ENCODE measurements at regions not wholly inside any gene's neighbourhood (a gene's known extent, or its start where the extent isn't known, plus 50 kb on each side); places are given as distances from the start of the nearest gene placed in this dataset.

GRCh38 chr12:107491856-107492255, 193.7 kb upstream of the PWP1 start:
- H3K9me3 ChIP-seq, result no peaks in the 10 kb centered on the region
- WGBS, result 79% methylated on average over 9 of the region's 9 CpGs
- no peak for TF ChIP-seq POLR2AphosphoS5 (IDR thresholded peaks at IDR 0.05)
- no peak for TF ChIP-seq POLR2A (IDR thresholded peaks at IDR 0.05)
- peaks cover 4% of the 10 kb centered on the region for H3K4me1 ChIP-seq
- no peaks in the 10 kb centered on the region for H3K36me3 ChIP-seq
- H3K4me3 ChIP-seq, result no peak overlapping the region
- no peaks in the 10 kb centered on the region for H3K27me3 ChIP-seq
- DNase-seq (ENCODE audit: low spot score in 2 of 2), result no peak
- H3K27ac ChIP-seq, result no peak overlapping the region

GRCh38 chr12:107492393-107493134, 193.0 kb upstream of the PWP1 start:
- no peak for TF ChIP-seq EP300 (IDR thresholded peaks at IDR 0.05)
- TF ChIP-seq POLR2A (IDR thresholded peaks at IDR 0.05), result no peak
- TF ChIP-seq POLR2AphosphoS5 (IDR thresholded peaks at IDR 0.05), result no peak
- no peak for TF ChIP-seq CTCF (IDR thresholded peaks at IDR 0.05)
- Histone ChIP-seq H3K4me1 (peaks cover 4% of the 10 kb centered on the region), H3K27me3 (no peaks in the 10 kb centered on the region), H3K4me3 (no peak overlapping the region), H3K36me3 (no peaks in the 10 kb centered on the region), H3K9me3 (no peaks in the 10 kb centered on the region), H3K27ac (no peak overlapping the region)
- 71% methylated on average over 6 of the region's 6 CpGs for WGBS
- no peak for DNase-seq (ENCODE audit: low spot score in 2 of 2)

GRCh38 chr12:107493135-107493494, 192.5 kb upstream of the PWP1 start:
- H3K9me3 ChIP-seq, result no peaks in the 10 kb centered on the region
- H3K4me3 ChIP-seq, result no peak overlapping the region
- H3K4me1 ChIP-seq, result peaks cover 4% of the 10 kb centered on the region
- DNase-seq (ENCODE audit: low spot score in 2 of 2), result no peak
- no peaks in the 10 kb centered on the region for H3K36me3 ChIP-seq
- WGBS, result 100% methylated on average over 2 of the region's 4 CpGs
- H3K27me3 ChIP-seq, result no peaks in the 10 kb centered on the region
- H3K27ac ChIP-seq, result no peak overlapping the region
- TF ChIP-seq POLR2AphosphoS5 (IDR thresholded peaks at IDR 0.05), result no peak
- TF ChIP-seq CTCF (IDR thresholded peaks at IDR 0.05), result no peak

- Histone ChIP-seq H3K4me1 (peaks cover 4% of the 10 kb centered on the region), H3K27me3 (no peaks in the 10 kb centered on the region), H3K9me3 (no peaks in the 10 kb centered on the region), H3K27ac (no peak overlapping the region), H3K36me3 (no peaks in the 10 kb centered on the region), H3K4me3 (no peak overlapping the region)
- DNase-seq (ENCODE audit: low spot score in 2 of 2), result no peak
- 47% methylated on average over 2 of the region's 2 CpGs for WGBS
- TF ChIP-seq POLR2A (IDR thresholded peaks at IDR 0.05), result no peak
- TF ChIP-seq POLR2AphosphoS5 (IDR thresholded peaks at IDR 0.05), result no peak
- TF ChIP-seq CTCF (IDR thresholded peaks at IDR 0.05), result no peak
- TF ChIP-seq EP300 (IDR thresholded peaks at IDR 0.05), result no peak
Observed at GRCh38 chr12:107493666-107494065, 191.9 kb upstream of the PWP1 start.

- TF ChIP-seq POLR2A (IDR thresholded peaks at IDR 0.05), result no peak
- no peak for TF ChIP-seq CTCF (IDR thresholded peaks at IDR 0.05)
- no peak overlapping the region for H3K27ac ChIP-seq
- DNase-seq (ENCODE audit: low spot score in 2 of 2), result no peak
Observed at GRCh38 chr12:107494331-107494730, 191.3 kb upstream of the PWP1 start.

GRCh38 chr12:107495604-107496003, 190.0 kb upstream of the PWP1 start:
- H3K9me3 ChIP-seq, result no peaks in the 10 kb centered on the region
- peaks cover 4% of the 10 kb centered on the region for H3K4me1 ChIP-seq
- H3K4me3 ChIP-seq, result no peak overlapping the region
- TF ChIP-seq POLR2AphosphoS5 (IDR thresholded peaks at IDR 0.05), result no peak
- no peak for TF ChIP-seq EP300 (IDR thresholded peaks at IDR 0.05)
- no peak for TF ChIP-seq CTCF (IDR thresholded peaks at IDR 0.05)
- no peak for TF ChIP-seq POLR2A (IDR thresholded peaks at IDR 0.05)
- DNase-seq (ENCODE audit: low spot score in 2 of 2), result no peak
- 90% methylated on average over 2 of the region's 2 CpGs for WGBS
- H3K27ac ChIP-seq, result no peak overlapping the region
- no peaks in the 10 kb centered on the region for H3K36me3 ChIP-seq
- no peaks in the 10 kb centered on the region for H3K27me3 ChIP-seq

More at GRCh38 chr12:107494331-107494730, 191.3 kb upstream of the PWP1 start:
- H3K27me3 ChIP-seq, result no peaks in the 10 kb centered on the region
- no peaks in the 10 kb centered on the region for H3K36me3 ChIP-seq
- peaks cover 4% of the 10 kb centered on the region for H3K4me1 ChIP-seq
- no peaks in the 10 kb centered on the region for H3K9me3 ChIP-seq
- WGBS, result 86% methylated on average over 5 of the region's 5 CpGs
- H3K4me3 ChIP-seq, result no peak overlapping the region
